NCI-H69 (cell line): ENCODE measurements at regions not wholly inside any gene's neighbourhood (a gene's known extent, or its start where the extent isn't known, plus 50 kb on each side); places are given as distances from the start of the nearest gene placed in this dataset.
A peak's percentile ranks its signal among the peaks of the same experiment; 100 is the strongest.

Experiments used
- DNase-seq: peaks from one replicate; lab custom pipeline; 2025; lab: John Stamatoyannopoulos, UW

DNA sequence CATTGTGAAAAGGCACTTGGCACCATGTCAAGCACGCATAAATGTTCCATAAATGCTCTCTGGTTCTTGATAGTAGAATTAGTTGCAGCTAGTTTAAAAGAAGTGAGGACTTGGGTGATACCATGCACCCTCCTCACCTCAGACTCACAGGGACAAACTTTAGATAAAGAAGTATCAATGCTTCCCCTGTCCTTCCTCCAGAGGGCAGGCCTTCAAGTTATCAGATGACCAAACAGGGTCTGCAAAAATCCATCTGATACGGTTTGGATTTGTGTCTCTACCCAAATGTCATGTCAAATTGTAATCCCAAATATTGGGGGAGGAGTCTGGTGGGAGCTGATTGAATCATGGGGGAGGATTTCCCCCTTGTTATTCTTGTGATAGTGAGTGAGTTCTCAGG is 54.1 kb downstream of the C1QL2 start:
- no peak for DNase-seq

DNA sequence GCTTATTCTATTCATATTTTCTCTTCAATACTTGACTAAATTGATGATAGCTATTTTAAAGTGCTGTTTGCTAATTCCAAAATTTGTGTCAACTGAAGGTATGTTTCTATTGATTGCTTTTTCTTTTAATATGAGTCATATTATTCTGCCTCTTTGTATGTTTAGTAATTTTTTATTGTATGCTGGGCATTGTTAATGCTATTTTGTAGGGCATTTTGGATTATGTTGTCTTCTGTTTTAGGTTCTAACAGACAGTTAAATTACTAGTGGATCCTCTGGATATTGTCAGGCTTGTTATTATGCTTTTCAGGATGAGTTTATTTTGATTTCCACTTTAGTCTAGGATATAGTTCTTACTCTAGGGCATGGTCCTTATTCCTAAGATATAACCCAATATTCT is 55.6 kb downstream of the C1QL2 start:
- DNase-seq = no peak

DNA sequence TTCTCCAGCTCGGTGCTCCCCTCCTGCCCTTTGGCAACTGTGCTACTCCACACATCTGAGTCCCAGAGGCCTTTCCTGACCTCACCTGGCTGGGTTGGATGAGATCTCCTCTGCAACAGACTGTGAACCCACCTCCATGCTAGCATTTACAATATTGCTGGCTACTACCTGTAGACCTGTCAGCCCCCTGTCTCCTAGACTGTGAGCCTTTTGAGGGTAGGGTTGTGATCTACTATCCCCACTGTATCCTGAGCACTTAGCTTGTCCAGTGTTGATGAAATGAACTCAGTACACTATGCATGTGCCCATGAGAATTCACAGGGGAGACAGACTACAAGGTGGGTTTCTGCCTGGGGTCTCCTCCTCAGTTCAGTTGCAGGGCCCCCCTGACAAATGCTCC is 70.1 kb downstream of the C1QL2 start:
- DNase-seq = no peak

DNA sequence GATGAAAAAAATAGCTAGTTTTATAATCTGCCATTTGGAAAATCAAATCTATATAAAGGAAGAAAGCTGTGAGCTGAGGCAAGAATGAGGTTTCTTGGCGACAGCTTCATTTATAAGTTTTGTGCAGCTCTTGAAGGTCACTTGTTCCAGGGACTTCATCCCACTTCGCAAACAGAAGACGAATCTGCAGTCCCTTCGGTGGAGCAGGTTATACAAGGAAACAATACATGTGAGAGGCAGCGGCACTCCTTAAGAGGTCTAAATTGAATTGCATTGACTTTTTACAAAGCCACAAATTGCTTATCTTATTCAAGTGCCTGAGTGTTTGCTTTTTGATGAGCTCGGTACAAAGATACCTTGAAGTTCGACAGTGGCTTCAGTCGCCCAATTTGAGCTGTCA is 72.2 kb downstream of the C1QL2 start:
- no peak for DNase-seq

DNA sequence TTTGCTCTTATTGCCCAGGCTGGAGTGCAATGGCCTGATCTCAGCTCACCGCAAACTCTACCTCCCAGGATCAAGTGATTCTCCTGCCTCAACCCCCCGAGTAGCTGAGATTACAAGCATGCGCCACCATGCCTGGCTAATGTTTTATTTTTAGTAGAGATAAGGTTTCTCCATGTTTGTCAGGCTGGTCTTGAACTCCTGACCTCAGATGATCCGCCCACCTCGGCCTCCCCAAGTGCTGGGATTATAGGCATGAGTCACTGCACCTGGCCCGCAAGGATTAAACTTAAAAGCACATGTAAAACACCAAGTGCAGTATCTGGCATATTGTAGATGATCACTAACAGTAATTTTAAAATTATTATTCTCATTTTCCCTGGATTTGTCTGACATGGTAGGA is 72.9 kb downstream of the C1QL2 start:
- no peak for DNase-seq

DNA sequence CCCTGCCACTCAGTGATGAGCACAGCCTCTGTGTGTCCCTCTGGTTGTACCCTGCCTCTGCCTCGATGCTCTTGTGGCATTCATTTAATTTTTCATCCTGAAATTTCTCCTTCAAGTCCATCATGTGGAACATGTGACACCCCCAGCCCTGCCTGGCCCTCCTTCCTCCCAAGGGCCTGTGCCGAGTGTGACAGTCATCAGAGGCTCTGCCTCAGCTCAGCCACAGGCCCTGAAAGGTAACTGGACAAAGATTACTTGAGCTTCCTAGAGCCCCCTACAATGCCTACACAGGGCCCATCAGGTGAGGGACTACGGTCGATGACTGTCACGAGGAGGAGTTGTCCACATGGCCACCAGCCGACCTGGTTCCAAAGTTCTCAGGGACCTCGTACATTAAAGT is 75.1 kb downstream of the C1QL2 start:
- no peak for DNase-seq

DNA sequence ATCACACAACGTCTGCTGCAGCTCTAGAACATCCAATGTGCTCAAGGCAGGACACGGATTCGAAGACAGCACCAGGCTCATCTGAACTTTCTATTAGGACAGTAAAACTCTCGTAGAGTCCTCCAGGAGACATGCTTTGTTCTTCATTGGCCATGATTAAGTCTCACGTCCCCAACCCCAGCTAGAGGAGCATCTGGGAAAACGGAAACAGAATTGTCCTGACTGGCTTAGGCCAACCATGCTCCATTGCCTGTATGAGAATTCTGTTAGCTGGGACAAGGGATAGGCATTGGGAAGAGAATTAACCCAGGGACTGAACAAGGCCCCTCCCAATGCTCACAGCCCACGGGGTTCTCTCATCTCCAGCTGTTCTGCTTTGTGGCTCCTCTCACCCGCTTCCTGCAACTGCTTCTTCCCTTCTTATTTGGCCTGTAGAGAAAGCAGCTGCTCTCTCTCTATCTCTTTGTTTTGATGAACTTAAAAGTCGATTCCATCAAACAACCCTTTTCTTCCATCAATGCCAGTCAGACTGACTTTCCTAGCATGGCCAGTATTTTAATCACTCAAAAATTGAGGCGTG is 75.6 kb downstream of the C1QL2 start:
- no peak for DNase-seq

DNA sequence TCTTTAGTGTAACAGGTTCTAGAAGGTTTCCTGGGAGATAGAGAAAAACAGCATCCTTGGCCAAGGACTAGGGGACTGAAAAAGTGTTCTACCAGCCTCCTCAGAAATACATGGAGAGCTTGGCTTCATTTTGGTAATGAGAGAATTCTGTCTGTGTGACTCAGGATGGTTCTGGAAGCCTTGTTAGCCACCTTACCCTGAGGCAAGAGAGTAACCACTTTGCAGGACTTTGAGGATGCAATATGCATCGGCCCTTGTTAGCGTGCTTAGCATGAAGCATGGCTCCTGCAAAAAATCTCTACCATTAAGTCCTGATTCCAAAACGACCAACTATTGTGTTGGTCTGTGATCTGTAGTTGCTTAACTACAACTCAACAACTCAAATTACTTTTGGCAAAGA is 79.8 kb downstream of the C1QL2 start:
- no peak for DNase-seq

DNA sequence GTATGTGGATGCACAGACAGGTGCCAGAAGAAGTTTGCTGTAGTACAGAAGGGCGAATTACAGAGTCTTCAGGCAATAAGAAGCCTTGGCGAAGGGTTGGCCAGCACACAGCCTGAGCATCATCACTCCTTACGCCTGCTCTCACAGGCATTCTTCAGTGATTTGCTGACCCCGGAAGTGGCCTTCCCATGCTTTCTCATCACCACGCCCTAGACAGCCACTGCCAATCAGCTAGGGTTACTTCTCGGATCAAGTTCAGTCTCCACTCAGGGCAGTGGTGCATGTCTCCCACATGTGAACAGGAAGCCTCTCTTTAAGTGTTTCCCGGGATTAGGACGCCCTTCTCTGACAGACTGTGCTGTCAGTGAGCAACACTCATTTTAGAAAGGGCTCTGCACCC is 81.8 kb downstream of the C1QL2 start:
- DNase-seq = no peak

DNA sequence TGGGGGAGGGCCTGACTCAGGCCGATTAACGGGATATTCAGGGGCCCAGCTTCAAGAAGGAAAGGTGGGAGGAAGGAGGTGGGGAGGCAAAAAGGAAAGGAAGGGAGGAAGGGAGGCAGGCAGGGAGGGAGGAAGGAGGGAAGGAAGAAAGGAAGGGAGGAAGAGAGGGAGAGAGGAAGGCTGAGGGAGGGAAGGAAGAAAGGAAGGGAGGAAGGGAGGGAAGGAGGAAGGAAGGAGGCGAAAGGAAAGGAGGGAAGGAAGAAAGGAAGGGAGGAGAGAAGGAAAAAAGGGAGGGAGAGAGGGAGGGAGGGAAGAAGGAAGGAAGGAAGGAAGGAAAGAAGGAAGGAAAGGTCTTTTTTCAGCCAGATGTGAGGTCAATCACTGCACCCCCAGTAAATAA is 85.3 kb downstream of the C1QL2 start:
- DNase-seq = no peak

DNA sequence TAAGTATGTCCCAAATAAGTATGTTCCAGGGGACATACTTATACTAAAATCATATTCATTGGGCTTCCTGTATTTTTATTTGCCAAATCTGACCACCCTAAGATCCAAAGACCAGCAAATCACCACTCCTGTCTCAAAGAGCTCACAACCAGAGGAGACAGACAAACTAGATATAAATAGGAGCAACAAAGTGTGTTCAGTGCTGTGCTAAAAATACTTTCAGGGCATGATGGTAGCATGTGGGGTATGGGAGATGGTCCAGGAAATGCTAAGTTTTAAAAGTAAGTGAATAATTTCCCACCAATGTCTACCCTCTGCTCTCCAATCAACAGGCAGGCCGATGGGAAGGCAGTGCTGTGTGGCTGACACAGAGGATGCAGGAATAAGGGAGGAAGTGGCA is 87.1 kb downstream of the C1QL2 start:
- no peak for DNase-seq

DNA sequence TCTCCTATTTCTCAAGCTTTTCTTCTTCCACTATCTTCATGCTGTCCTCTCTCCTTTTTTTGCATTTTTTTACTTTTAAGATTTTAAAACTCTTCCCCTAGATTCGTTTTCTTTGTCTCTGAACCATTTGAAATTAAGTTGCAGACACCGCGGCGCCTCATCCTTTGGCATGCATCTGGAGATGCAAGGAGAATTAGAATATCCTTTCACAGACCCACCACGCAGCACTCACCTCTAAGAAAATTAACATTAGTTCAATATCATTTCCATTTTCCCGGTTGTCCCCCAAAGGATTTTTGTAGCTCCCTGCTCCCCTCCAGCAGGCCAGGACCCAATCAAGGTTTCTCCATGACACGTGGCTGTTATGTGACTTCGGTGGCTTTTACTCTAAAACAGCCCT is 88.8 kb downstream of the C1QL2 start:
- DNase-seq = no peak

DNA sequence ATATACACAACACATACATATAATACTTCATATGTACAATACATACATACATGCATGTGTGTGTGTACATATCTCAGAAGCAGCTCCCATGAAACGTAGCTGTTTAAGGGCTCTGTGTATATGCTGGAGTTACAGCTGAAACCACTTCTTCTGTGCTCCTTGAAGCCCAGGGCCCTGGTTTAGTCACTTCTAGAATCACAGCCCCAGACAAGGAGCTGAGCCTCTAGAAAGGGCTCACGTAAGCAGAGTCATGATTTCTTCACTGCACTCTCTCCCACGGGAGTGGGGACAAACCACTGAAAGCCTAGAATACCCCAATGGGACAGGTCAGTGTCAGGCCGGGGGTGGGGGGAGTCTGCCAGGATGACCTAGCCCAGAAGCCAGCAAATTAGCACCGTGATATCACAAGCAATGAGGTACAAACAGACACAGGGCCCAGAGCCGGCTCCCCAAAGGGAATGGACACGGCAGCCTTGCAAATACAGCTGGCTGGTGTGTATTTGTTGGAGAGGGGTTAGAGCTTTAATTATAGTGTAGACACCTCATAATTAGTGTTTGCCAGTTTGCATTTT is 90.3 kb downstream of the C1QL2 start:
- DNase-seq = peak; percentile 88

DNA sequence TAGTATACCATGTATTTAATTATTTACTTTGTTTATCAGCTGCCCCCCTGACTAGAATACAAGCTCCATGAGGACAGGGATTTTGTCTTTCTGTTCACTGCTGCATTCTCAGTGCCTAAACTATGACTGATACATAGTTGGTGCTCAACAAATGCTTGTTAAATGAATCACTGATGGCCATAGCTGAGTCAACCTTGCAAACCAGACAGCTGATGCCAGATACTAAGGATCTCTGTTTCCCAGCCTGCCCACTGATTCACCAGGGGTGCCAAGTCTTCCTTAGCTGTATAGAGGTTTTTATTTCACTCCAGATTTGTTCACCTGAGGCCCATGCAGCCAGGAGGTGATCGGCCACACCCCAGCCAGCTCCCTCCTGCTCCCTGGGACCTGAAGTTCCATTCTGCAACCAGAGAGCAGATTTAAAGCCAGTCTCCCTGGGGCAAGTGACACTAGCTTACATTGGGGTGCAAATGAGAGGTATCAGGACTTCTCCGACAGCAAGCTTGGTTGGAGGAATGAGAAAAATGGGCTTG is 92.2 kb downstream of the C1QL2 start:
- no peak for DNase-seq

DNA sequence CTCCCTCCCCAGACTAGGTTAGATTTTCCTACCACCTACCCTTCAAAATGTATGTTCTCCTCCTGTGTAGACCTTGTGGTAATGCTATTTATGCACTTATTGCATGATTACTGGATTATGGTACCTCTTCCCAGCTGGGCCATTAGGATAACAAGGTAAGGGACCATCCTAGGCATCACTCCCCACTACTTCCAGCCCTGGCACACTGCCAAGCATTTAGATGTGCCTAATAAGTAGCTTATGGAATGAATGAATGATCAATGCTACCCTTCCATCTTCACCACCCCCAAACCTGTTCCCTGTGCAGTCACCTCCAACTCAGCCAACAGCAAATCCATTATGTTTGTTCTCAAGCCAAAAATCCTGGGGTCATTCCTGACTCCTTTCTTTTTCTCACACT is 93.4 kb downstream of the C1QL2 start:
- DNase-seq = no peak

DNA sequence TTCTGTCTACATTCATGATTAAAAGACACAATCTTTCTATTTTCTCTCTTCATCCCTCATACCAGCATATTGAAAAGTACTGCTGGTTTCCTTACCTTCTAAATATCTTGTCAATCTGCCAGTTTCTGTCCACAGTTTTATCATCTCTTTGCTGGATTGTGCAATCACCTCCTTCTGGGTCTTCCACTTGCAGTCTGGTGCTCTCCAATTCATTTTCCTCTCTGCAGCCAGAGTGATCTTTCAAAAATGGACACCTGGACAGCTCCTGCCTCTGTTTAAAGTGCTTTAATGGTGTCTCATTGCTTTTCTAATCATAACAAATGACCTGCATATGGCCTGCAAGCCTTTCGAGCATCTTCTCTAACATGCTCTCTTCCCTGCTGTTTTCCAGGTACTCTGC is 94.0 kb downstream of the C1QL2 start:
- no peak for DNase-seq

DNA sequence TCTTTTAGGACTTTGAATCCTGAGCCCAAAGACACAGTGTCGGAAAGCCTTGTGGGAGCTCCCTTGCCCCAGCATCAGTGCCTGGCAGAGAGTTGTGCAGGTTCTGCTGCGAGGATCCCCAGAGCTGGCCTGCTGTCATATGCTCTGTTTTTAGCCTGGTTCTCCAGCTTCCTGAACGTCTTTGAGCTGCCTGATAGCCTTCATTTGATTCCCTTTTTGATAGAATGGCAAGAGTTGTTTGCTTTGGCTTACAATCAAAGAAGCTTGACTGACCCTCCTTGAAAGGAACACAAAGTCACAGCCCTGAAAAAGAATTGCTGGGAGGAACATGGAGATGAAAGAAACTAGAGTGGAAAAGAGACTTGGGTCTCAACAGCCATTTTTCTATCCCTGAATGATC is 95.4 kb downstream of the C1QL2 start:
- DNase-seq = peak; percentile 3

DNA sequence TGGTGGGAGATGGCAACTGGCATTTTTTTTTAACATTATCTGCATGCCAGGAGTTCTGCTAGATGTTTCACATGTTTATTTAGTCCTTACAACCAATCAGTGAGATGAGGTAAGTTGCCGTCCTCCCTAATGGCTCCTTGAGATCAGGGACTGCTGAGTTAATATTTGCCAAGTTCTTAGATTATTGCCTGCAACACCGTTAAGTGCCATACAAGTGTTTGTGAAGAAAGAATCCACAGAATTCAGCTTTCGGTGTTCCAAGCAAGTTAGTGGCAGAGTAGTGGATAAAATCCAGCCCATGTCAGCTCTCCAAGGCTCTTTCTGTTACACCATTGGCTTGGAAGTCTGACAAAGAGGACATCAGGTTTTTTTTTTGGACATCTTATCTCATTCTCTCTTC is 95.9 kb downstream of the C1QL2 start:
- DNase-seq = peak; percentile 5

DNA sequence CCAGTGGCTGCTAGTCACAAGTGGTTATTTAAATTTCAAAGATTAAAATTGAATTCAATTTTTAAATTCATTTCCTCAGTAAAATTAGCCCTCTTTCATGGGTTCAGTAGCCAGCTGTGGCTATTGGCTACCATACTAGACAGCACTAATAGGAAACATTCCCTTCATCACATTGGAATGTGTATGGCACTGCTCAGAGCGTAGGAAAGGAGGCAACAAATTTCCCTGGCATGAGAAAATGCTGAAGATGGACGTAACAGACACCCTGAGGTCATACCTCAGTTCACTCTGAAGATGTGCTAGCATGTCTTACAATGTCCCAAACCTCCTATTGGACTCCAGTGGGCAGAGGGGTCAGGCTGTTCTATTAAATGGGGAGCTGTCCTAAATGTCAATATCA is 96.4 kb downstream of the C1QL2 start:
- DNase-seq = no peak

DNA sequence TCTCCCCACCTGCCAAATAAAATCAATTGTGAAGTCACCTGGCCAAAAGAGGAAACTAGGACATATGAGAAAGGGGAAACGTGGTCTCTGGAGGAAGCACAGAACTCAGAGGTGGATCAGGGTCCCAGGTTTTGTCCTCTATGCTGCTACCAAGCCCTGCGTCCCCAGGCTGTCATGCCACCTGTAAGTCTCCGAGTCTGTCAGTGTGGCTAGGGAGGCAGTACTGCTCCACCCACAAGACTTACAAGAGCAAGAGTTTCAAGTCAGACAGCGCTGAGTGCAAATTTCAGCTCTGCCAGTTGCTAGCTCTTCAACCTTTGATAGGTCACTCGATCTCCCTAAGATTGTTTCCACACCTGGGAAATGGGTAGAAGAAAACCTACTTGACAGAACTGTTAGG is 98.6 kb downstream of the C1QL2 start:
- no peak for DNase-seq

DNA sequence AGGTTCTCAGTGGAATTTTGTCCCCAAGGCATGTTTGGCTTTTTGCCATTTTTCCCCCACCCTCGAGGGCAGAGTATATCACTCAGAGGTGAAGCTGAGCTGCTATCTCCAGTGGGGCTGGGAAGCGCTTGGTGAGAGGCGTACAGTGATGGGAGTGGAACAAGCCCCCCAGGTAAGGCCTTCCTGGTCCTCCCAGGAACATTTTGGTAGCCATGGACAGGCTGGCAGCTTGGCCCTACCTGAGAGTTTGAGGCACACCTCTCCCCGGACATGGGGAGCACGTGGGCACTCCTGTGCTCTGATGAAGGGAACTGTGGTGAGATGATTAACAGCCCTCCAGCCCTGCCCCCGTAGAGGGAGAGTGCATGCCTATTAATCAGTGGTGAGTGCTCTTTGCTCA is 99.3 kb downstream of the C1QL2 start:
- no peak for DNase-seq

DNA sequence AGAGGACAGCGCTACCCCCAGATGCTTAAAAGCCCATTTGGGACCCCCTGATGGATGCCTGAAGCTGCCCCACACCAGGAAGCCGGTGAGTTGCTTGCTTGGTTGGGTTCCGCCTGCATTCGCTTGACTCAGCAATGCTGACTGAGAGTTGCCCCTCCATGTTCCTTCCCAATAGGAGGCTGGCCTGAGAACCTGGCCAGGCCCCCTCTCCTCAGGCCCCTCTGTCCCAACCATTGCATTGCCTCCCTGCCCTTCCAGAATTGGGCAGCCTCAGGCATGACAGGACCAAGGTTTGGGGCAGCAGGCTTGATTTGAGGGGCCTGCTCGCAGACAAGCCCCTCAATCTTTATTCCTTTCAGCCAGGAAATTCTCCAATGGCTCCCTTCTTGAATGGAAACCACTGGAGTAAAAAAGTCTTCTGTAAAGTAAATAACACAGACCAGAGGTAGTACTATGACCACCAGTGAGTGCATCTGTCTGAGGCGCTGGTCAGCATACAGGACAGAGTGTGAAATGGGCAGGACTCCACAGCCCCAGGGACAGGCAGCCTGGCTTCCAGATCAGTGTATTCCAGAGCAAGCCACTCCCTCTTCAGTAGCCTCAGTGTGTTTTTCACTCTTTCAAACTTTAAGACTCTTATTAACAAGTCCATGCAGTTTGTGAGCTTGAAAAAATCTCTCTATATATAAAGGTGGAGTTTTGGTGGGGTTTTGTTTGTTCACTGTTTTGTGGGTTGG is 104.7 kb downstream of the C1QL2 start:
- DNase-seq = no peak

DNA sequence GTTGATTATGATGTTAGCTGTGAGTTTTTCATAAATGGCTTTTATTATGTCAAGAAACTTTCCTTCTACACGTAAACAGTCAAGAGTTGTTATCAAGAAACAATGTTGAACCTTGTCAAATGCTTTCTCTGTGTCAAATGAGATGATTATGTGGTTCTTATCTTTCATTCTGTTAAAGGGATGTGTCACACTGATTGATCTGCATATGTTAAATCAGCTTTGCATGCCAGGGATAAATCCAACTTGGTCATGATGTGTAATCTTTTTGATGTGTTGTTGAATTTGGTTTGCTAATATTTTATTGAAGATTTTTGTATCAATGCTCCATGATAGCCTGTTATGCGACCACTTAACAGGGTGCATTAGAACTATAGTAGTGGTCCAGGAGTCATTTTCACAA is 107.3 kb downstream of the C1QL2 start:
- no peak for DNase-seq
